IMR-90 (cell line): ENCODE measurements at regions not wholly inside any gene's neighbourhood (a gene's known extent, or its start where the extent isn't known, plus 50 kb on each side); places are given as distances from the start of the nearest gene placed in this dataset.

Experiments
- ATAC-seq: fragments of 200-7000 bp; cut with Tn5 transposase; 2 replicates; pipeline ENCODE4 v1.9.1; 2020; ENCODE audit warnings: low read depth, mild to moderate bottlenecking, moderate library complexity
- BruUV-seq: library from RNA; stranded (reverse); fragments of 400-500 nt; replicated peaks from 2 replicates; lab custom pipeline; 2021; lab: Mats Ljungman, UMichigan
- CTCF ChIA-PET: fragments of 300-600 bp; formaldehyde crosslinking; extraction: SDS; loops from one replicate; lab custom pipeline; 2021; ENCODE audit warnings: antibody characterized with exemption; lab: Yijun Ruan, JAX
- POLR2A ChIA-PET: fragments of 300-600 bp; sonication (Branson Sonifier 250); formaldehyde crosslinking; loops from one replicate; lab custom pipeline; 2022; ENCODE audit warnings: antibody characterized with exemption; ENCODE audit not compliant: unreplicated experiment; lab: Charles Lee
- DNase-seq: peaks from one replicate; pipeline ENCODE4 v3.0.0; 2013
- H2AFZ ChIP-seq: replicated peaks from 2 replicates; pipeline ENCODE3; 2013; ENCODE audit warnings: low read length, mild to moderate bottlenecking; ENCODE audit not compliant: poor library complexity
- H2AK5ac ChIP-seq: 2 replicates; pipeline ENCODE4 v1.6.1; 2013; ENCODE audit warnings: low read depth, low read length, inconsistent platforms
- H2AK9ac ChIP-seq: replicated peaks from 2 replicates; pipeline ENCODE3; 2013; ENCODE audit warnings: mild to moderate bottlenecking, low read depth, low read length, moderate library complexity; ENCODE audit not compliant: poor library complexity
- H2BK120ac ChIP-seq: 2 replicates; pipeline ENCODE4 v1.6.1; 2013; ENCODE audit warnings: low read depth, low read length, inconsistent platforms
- H2BK15ac ChIP-seq: 3 replicates; pipeline ENCODE4 v1.6.1; 2013; ENCODE audit warnings: low read depth, low read length, inconsistent platforms
- H2BK20ac ChIP-seq: 2 replicates; pipeline ENCODE4 v1.6.1; 2013; ENCODE audit warnings: low read depth, mild to moderate bottlenecking, inconsistent platforms, low read length, moderate library complexity
- H2BK5ac ChIP-seq: 2 replicates; pipeline ENCODE4 v1.6.1; 2013; ENCODE audit warnings: mild to moderate bottlenecking, low read depth, low read length, inconsistent platforms; ENCODE audit not compliant: poor library complexity, severe bottlenecking
- H3K14ac ChIP-seq: replicated peaks from 2 replicates; pipeline ENCODE4 v1.6.1; 2013; ENCODE audit warnings: low read depth, low read length, inconsistent platforms
- H3K18ac ChIP-seq: 2 replicates; pipeline ENCODE4 v1.6.1; 2013; ENCODE audit warnings: low read depth, low read length, control low read depth
- H3K23ac ChIP-seq: 2 replicates; pipeline ENCODE4 v1.6.1; 2013; ENCODE audit warnings: low read depth, low read length, inconsistent platforms
- H3K27ac ChIP-seq: 2 replicates; pipeline ENCODE4 v1.5.1; 2013; ENCODE audit warnings: mild to moderate bottlenecking, control low read depth, low read length; ENCODE audit not compliant: insufficient read depth
- H3K27me3 ChIP-seq: 2 replicates; pipeline ENCODE4 v1.6.1; 2013; ENCODE audit warnings: low read length; ENCODE audit not compliant: control insufficient read depth, insufficient read depth
- H3K36me3 ChIP-seq: 2 replicates; pipeline ENCODE4 v1.6.1; 2013; ENCODE audit warnings: low read length, mixed read lengths; ENCODE audit not compliant: control insufficient read depth, insufficient read depth
- H3K4ac ChIP-seq: 2 replicates; pipeline ENCODE4 v1.6.1; 2013; ENCODE audit warnings: low read depth, low read length, inconsistent platforms
- H3K4me1 ChIP-seq: 2 replicates; pipeline ENCODE4 v1.6.1; 2013; ENCODE audit warnings: low read length, mixed read lengths; ENCODE audit not compliant: control insufficient read depth, insufficient read depth
- H3K4me2 ChIP-seq: 2 replicates; pipeline ENCODE4 v1.6.1; 2013; ENCODE audit warnings: low read depth, mild to moderate bottlenecking, control low read depth, low read length, moderate library complexity
- H3K4me3 ChIP-seq: 2 replicates; pipeline ENCODE4 v1.5.1; 2013; ENCODE audit warnings: low read depth, mild to moderate bottlenecking, control low read depth, low read length, moderate library complexity; ENCODE audit not compliant: insufficient read depth
- H3K56ac ChIP-seq: 2 replicates; pipeline ENCODE4 v1.6.1; 2013; ENCODE audit warnings: low read length, inconsistent platforms; ENCODE audit not compliant: insufficient read depth; ENCODE audit errors: extremely low read depth
- H3K79me1 ChIP-seq, 2 experiments: 2 replicates each; pipeline ENCODE4 v1.6.1; 2013; ENCODE audit warnings: low read length in 2 of 2, inconsistent platforms in 1 of 2, low read depth in 1 of 2
- H3K9ac ChIP-seq: 2 replicates; pipeline ENCODE4 v1.6.1; 2013; ENCODE audit warnings: low read depth, low read length, control low read depth
- H3K9me1 ChIP-seq: 2 replicates; pipeline ENCODE4 v1.6.1; 2013; ENCODE audit warnings: low read length, inconsistent platforms; ENCODE audit not compliant: insufficient read depth
- H3K9me3 ChIP-seq: 2 replicates; pipeline ENCODE4 v1.6.1; 2013; ENCODE audit warnings: low read length; ENCODE audit not compliant: control insufficient read depth, insufficient read depth
- H4K20me1 ChIP-seq: 2 replicates; pipeline ENCODE4 v1.6.1; 2013; ENCODE audit warnings: low read length, inconsistent platforms; ENCODE audit not compliant: insufficient read depth
- H4K5ac ChIP-seq: 2 replicates; pipeline ENCODE4 v1.6.1; 2013; ENCODE audit warnings: mild to moderate bottlenecking, low read depth, low read length, control low read depth
- H4K8ac ChIP-seq, 2 experiments: 2 replicates each; pipeline ENCODE4 v1.6.1; 2013; ENCODE audit warnings: low read depth in 2 of 2, low read length in 2 of 2, control low read depth in 1 of 2, inconsistent platforms in 1 of 2
- H4K91ac ChIP-seq: 2 replicates; pipeline ENCODE4 v1.6.1; 2013; ENCODE audit warnings: low read depth, low read length, inconsistent platforms; ENCODE audit not compliant: insufficient read depth
- CHD1 ChIP-seq: IDR thresholded peaks from 2 replicates; pipeline ENCODE4 v1.6.1; 2012; ENCODE audit warnings: low read depth, low read length, improper control_type of control experiment
- WGBS, 2 experiments: methylation state at CpG; one replicate each; pipeline versions ENCODE4 v1.1.5 to v1.1.7; 2013; ENCODE audit warnings: missing lambda C conversion rate in 2 of 2; ENCODE audit not compliant: insufficient read length in 1 of 2; ENCODE audit errors: extremely low coverage in 2 of 2; 5-methylcytosine and 5-hydroxymethylcytosine counted together
- dilution Hi-C: fragments of 300-500 bp; cut with HindIII; formaldehyde crosslinking; loops from one replicate; pipeline ENCODE4 v1.14.3; 2018; ENCODE audit warnings: low sequenced_read_pairs; ENCODE audit not compliant: unreplicated experiment
- in situ Hi-C: fragments of 300-500 bp; cut with MboI; formaldehyde crosslinking; loops from 3 replicates; pipeline ENCODE4 v1.14.3; 2019; ENCODE audit warnings: low sequenced_read_pairs, inconsistent platforms, mixed read lengths
- intact Hi-C: fragments of 100-400 bp; cut with micrococcal nuclease; formaldehyde crosslinking; loops from 2 replicates; pipeline ENCODE4 v1.10.0; 2022

DNA sequence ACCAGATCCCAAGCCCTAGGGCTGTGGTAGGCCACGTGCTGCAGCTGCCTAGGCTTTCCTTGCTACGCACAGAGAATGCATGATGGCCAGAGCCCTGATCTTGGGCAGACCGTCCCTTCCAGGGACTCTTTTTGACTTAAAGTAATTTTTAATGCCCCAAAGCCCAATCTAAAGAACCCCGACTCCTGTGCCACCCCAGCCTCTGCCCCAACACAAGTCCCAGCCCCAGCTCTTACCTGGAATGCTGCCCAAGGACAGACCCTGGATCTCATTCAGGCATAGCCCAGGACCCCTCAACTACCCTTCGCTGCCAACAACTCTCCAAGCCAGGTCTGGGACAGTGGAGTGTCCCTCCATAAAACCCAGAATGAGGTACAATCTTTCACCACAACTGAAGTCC, 211.7 kb upstream of the B3GAT1 start:
- Histone ChIP-seq H3K27me3 (no peaks in the 10 kb centered on the region), H3K4me3 (no peak overlapping the region), H2AFZ (no peak overlapping the region), H3K9me1 (no peaks in the 10 kb centered on the region), H3K9ac (no peak overlapping the region), H2BK120ac (no peak overlapping the region), H3K18ac (no peak overlapping the region), H3K79me1 (no peaks in the 10 kb centered on the region), H4K91ac (no peak overlapping the region), H2BK20ac (no peak overlapping the region), H4K8ac (no peak overlapping the region), H3K27ac (no peak overlapping the region), H3K14ac (no peak overlapping the region), H4K5ac (no peak overlapping the region), H4K20me1 (no peaks in the 10 kb centered on the region), H3K56ac (no peak overlapping the region), H2AK5ac (no peak overlapping the region), H3K36me3 (no peaks in the 10 kb centered on the region), H3K4me1 (no peaks in the 10 kb centered on the region), H3K9me3 (peaks cover 40% of the 10 kb centered on the region), H3K23ac (no peak overlapping the region), H2BK15ac (no peak overlapping the region), H3K4ac (no peak overlapping the region), H2AK9ac (no peak overlapping the region), H2BK5ac (no peak overlapping the region), H3K4me2 (no peak overlapping the region)
- CTCF ChIA-PET = no interaction called here
- intact Hi-C loops (no loop called here), in situ Hi-C loops (no loop called here), dilution Hi-C loops (no loop called here)
- ATAC-seq (no peak), DNase-seq (no peak)
- BruUV-seq = no TSS peak
- POLR2A ChIA-PET = no interaction called here
- no CpG with 5 or more reads among the region's 5 CpGs for WGBS, 2 experiments
- no peak for TF ChIP-seq CHD1
